ENCODE measurements at regions not wholly inside any gene's neighbourhood (a gene's known extent, or its start where the extent isn't known, plus 50 kb on each side); places are given as distances from the start of the nearest gene placed in this dataset.

- H3K9me3 ChIP-seq = no peaks in the 10 kb centered on the region
Measured at GRCh38 chr2:161033059-161033660, 127.1 kb upstream of the TANK start.

GRCh38 chr2:161036926-161037325 is 123.3 kb upstream of the TANK start:
- no peak for TF ChIP-seq CTCF (IDR thresholded peaks at IDR 0.05)
- no peak for DNase-seq (ENCODE audit: low spot score in 2 of 2)
- intact Hi-C loops (cut with DNase I) = no loop called here
- H3K36me3 ChIP-seq = no peaks in the 10 kb centered on the region
- H3K9me3 ChIP-seq = no peaks in the 10 kb centered on the region
- no peaks in the 10 kb centered on the region for H3K27me3 ChIP-seq
- H3K4me1 ChIP-seq = no peaks in the 10 kb centered on the region
- H3K4me3 ChIP-seq = no peak overlapping the region
- no peak overlapping the region for H3K27ac ChIP-seq

More at GRCh38 chr2:161033059-161033660, 127.1 kb upstream of the TANK start:
- DNase-seq (ENCODE audit: low spot score in 2 of 2) = no peak
- H3K4me1 ChIP-seq = peaks cover 0 to 5% of the 10 kb centered on the region in 2 donors
- no peak overlapping the region for H3K27ac ChIP-seq
- no peak overlapping the region for H3K4me3 ChIP-seq
- intact Hi-C loops (cut with DNase I) = no loop called here
- no peaks in the 10 kb centered on the region for H3K27me3 ChIP-seq
- H3K36me3 ChIP-seq = no peaks in the 10 kb centered on the region
- no peak for TF ChIP-seq CTCF (IDR thresholded peaks at IDR 0.05)

- Histone ChIP-seq H3K36me3 (no peaks in the 10 kb centered on the region), H3K4me1 (no peaks in the 10 kb centered on the region), H3K27me3 (no peaks in the 10 kb centered on the region), H3K9me3 (no peaks in the 10 kb centered on the region), H3K27ac (no peak overlapping the region), H3K4me3 (no peak overlapping the region)
- no peak for TF ChIP-seq CTCF (IDR thresholded peaks at IDR 0.05)
- DNase-seq (ENCODE audit: low spot score in 2 of 2) = no peak
- intact Hi-C loops (cut with DNase I) = no loop called here
Measured at GRCh38 chr2:161039071-161039470, 121.2 kb upstream of the TANK start.

DNA sequence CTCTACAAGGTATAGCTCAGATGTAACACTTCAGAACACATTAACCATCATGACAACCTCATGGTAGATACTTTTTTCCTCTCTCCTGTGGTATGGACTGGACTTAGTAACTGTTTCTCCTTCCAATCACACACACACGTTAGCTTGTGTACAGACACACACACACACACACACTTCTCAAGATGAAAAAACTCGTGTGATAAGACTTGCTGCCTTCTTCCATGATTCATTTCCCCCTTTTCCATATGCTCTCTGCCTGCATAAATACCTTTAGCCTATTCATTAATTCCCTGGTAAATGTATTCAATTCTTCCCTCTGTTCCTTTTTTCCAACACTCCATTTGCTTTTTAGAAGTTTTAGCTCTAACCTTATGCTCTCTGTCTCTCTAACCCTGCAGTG is 118.9 kb upstream of the TANK start:
- Histone ChIP-seq H3K27me3 (no peaks in the 10 kb centered on the region), H3K27ac (no peak overlapping the region), H3K9me3 (no peaks in the 10 kb centered on the region), H3K36me3 (no peaks in the 10 kb centered on the region), H3K4me3 (no peak overlapping the region), H3K4me1 (no peaks in the 10 kb centered on the region)
- intact Hi-C loops (cut with DNase I) = no loop called here
- no peak for DNase-seq (ENCODE audit: low spot score in 2 of 2)
- no peak for TF ChIP-seq CTCF (IDR thresholded peaks at IDR 0.05)

- no peak for DNase-seq (ENCODE audit: low spot score in 2 of 2)
- Histone ChIP-seq H3K36me3 (no peaks in the 10 kb centered on the region), H3K4me1 (no peaks in the 10 kb centered on the region), H3K4me3 (no peak overlapping the region), H3K27ac (no peak overlapping the region), H3K27me3 (no peaks in the 10 kb centered on the region), H3K9me3 (no peaks in the 10 kb centered on the region)
- intact Hi-C loops (cut with DNase I) = no loop called here
- no peak for TF ChIP-seq CTCF (IDR thresholded peaks at IDR 0.05)
Measured at GRCh38 chr2:161042990-161043625, 117.1 kb upstream of the TANK start.

Data from ascending aorta (tissue), 2 donors.